T-helper 2 cell treated with Interferon-gamma antibody and Interleukin-4, amounts not matched to agents 5 μg/mL and 100 μg/mL, for 36 hours (primary cell): ENCODE measurements at regions not wholly inside any gene's neighbourhood (a gene's known extent, or its start where the extent isn't known, plus 50 kb on each side); places are given as distances from the start of the nearest gene placed in this dataset.
"Not testable (repeated sequence)": the region's sequence is repeated elsewhere in the genome, so short reads cannot be mapped to it uniquely, and the experiment has no call there.

Experiments used
- DNase-seq: peaks from one replicate; pipeline ENCODE4 v3.0.0; 2021; ENCODE audit warnings: low spot score
- H3K27ac Mint-ChIP-seq: one replicate; pipeline ENCODE4 v1.8.0; 2021; ENCODE audit warnings: mild to moderate bottlenecking, mixed read lengths
- H3K27me3 Mint-ChIP-seq: one replicate; pipeline ENCODE4 v1.8.0; 2021; ENCODE audit warnings: low read depth, mixed read lengths
- H3K36me3 Mint-ChIP-seq: one replicate; pipeline ENCODE4 v1.8.0; 2021; ENCODE audit warnings: low read depth, mixed read lengths
- H3K4me1 Mint-ChIP-seq: one replicate; pipeline ENCODE4 v1.8.0; 2021; ENCODE audit warnings: low read depth, mixed read lengths
- H3K4me3 Mint-ChIP-seq: one replicate; pipeline ENCODE4 v1.8.0; 2022; ENCODE audit warnings: mild to moderate bottlenecking, moderate library complexity, mixed read lengths
- H3K9me3 Mint-ChIP-seq: one replicate; pipeline ENCODE4 v1.8.0; 2021; ENCODE audit warnings: mixed read lengths

DNA sequence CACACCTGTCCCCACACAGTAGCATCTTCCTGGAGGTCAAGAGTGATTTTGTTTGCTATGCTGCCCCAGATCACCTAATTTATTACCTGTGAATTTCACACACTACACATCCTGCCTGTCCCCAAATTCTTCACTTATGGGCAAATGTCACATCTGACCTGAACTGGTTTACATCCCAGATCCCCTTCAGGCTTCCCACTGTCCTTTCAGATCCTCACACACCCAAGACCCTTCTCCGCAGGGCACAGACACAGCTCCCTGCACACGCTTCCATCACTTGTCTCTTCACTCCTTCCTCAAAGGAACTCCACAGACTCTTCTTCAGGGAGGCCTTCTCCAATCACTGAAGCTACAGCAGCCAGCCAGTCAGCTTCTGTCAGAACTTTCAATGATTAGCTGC is 118.7 kb upstream of the IGLL5 start:
- no peak overlapping the region for H3K4me3 Mint-ChIP-seq
- H3K4me1 Mint-ChIP-seq = no peaks in the 10 kb centered on the region
- no peak overlapping the region for H3K27ac Mint-ChIP-seq
- H3K36me3 Mint-ChIP-seq = no peaks in the 10 kb centered on the region
- H3K9me3 Mint-ChIP-seq = no peaks in the 10 kb centered on the region
- no peak for DNase-seq
- H3K27me3 Mint-ChIP-seq = peaks cover 9% of the 10 kb centered on the region

DNA sequence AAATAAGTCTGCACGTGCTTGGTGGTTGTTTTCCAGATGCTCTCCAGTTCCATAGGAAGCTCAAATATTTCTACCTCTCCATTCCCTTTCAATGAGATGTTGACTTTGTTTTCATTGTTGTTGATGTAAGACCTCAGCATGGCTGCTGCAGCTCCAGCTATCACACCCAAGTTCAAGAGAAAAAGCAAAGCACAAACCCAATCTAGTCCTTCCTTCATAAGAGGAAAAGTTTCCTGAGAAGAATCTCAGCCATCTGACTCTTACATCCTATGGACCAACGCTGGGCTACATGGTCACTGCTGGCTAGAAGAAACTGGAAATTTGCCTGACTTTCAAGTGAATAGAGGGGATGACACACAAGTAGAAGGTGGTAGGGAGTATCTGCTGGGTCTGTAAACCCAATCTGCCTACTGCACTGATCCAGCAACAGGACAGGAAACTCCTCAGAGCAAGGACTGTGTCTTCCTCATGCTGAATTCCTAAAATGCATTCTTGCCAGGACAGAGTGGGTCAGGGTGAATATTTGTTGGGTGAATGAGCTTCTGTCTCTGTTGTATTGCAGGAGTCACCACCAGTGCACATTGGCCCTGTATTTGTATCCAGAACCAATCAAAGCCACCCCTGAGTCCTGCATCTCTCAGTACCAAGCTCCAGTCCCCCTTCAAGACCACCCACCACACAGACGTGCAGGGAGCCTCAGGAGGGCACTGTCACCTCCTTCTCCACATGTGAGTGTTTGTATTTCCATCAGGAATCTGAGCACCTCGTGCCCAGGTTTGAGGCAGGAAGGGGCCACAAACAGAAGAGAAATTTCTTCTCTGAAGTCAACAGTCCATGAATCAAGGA is 118.0 kb upstream of the IGLL5 start:
- H3K9me3 Mint-ChIP-seq = no peaks in the 10 kb centered on the region
- no peaks in the 10 kb centered on the region for H3K36me3 Mint-ChIP-seq
- no peak overlapping the region for H3K4me3 Mint-ChIP-seq
- no peaks in the 10 kb centered on the region for H3K4me1 Mint-ChIP-seq
- H3K27me3 Mint-ChIP-seq = peaks cover 9% of the 10 kb centered on the region
- no peak for DNase-seq
- no peak overlapping the region for H3K27ac Mint-ChIP-seq

DNA sequence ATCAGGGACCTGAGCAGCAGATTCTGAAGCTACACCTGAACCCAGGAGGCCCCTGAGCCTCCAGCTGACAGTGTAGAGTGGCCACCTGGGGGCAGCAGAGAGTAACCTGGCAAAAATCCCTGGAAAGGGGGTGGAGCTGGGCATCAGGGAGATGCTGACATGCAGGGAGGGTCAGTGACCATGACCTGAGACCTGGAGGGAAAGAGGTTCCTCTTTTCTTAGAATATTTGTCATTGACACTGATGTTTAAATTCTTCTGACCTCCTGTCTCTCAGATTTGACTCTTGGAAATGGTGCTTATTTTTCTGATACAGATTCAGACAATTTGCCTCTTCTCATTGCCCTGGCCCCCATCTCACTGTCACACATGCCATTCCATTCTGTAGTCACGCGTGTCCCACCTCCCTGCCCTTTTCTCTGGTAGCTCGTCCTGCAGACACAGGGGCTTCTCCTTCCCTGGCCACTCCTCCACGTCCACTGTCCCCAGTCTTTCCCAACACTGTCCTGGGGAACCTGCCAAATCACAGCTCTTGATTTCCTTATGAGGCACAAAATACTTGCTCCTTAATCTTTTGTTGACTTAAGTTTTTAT is 117.2 kb upstream of the IGLL5 start:
- Mint-ChIP-seq H3K4me1 (no peaks in the 10 kb centered on the region), H3K27me3 (peaks cover 9% of the 10 kb centered on the region), H3K9me3 (no peaks in the 10 kb centered on the region), H3K36me3 (no peaks in the 10 kb centered on the region), H3K4me3 (no peak overlapping the region), H3K27ac (no peak overlapping the region)
- peak; percentile 25 for DNase-seq

DNA sequence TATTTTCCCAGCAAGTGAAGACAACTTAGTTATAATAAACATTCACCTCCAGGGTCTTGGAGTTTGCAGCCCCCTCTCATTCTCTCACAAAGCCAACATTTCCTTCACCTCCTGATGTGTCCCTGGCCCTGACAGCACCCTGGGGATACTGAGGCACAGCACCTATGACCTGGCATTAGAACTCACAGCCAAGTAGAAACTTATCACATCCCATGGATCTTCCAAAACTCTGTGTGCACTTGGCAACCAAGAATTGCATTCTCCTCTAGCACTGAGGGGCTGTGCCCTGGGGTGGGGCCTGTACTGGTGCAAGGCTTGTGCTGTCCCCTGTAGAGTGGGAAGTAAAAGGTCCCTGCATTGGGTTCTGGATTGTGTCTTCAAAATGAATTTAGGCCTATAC is 116.7 kb upstream of the IGLL5 start:
- no peak for DNase-seq
- no peaks in the 10 kb centered on the region for H3K9me3 Mint-ChIP-seq
- no peak overlapping the region for H3K27ac Mint-ChIP-seq
- no peak overlapping the region for H3K4me3 Mint-ChIP-seq
- H3K27me3 Mint-ChIP-seq = peaks cover 12% of the 10 kb centered on the region
- H3K4me1 Mint-ChIP-seq = no peaks in the 10 kb centered on the region
- H3K36me3 Mint-ChIP-seq = no peaks in the 10 kb centered on the region

DNA sequence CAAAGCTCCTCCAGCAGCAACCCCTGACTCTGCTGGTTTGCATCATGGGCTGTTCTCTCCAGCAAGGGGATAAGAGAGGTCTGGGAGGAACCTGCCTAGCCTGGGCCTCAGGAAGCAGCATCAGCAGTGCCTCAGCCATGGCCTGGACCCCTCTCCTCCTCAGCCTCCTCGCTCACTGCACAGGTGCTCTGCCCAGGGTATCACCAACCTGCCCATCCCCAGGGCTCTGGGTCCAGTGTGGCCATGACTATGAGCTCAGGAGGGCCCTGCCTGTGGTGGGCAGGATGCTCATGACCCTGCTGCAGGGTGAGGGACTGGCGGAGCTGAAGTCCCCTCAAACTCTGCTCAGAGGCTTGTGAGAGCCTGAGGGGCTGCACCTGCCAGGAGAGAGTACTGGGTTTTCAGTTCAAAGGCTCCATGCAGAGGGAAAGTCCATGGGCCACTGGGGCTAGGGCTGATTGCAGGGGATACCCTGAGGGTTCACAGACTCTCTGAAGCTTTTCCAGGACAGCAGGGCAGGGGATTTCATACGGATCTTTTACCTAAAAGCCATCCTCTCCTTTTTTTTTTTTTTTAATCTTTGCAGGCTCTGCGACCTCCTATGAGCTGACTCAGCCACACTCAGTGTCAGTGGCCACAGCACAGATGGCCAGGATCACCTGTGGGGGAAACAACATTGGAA is 115.8 kb upstream of the IGLL5 start:
- Mint-ChIP-seq H3K27me3 (peaks cover 12% of the 10 kb centered on the region), H3K4me3 (no peak overlapping the region), H3K36me3 (no peaks in the 10 kb centered on the region), H3K4me1 (no peaks in the 10 kb centered on the region), H3K27ac (no peak overlapping the region), H3K9me3 (no peaks in the 10 kb centered on the region)
- no peak for DNase-seq

DNA sequence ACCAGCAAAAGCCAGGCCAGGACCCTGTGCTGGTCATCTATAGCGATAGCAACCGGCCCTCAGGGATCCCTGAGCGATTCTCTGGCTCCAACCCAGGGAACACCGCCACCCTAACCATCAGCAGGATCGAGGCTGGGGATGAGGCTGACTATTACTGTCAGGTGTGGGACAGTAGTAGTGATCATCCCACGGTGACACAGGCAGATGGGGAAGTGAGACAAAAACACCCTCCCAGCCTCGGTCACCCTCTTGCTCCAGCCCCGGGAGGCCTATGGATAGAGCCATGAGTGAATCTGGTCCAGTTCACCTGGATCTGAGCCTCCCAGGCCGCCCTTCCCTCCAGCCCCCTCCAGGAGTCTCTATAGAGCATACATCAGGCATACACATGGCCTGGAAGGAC is 115.2 kb upstream of the IGLL5 start:
- H3K27me3 Mint-ChIP-seq = peaks cover 13% of the 10 kb centered on the region
- no peak for DNase-seq
- H3K9me3 Mint-ChIP-seq = no peaks in the 10 kb centered on the region
- H3K4me3 Mint-ChIP-seq = no peak overlapping the region
- no peak overlapping the region for H3K27ac Mint-ChIP-seq
- H3K4me1 Mint-ChIP-seq = no peaks in the 10 kb centered on the region
- no peaks in the 10 kb centered on the region for H3K36me3 Mint-ChIP-seq

DNA sequence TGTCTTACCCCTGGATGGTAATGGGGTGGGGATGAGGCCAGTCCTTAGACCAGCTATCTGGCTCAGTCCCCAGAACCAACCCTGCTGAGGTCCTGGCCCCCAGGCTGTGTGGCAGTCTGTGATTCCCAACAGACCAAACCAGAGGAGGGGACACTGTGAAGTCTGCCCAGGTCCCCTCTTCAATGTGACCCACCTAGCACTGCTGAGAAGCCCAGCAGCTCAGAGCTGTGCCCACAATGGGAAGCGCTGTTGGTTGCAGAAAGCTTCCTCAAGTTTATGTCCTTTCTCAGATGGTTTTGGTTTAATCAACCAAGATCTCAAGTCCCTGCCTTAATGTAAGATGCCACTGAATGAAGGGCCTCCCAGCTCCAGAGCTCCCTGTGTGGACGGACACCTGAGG is 114.7 kb upstream of the IGLL5 start:
- Mint-ChIP-seq H3K9me3 (no peaks in the 10 kb centered on the region), H3K4me1 (no peaks in the 10 kb centered on the region), H3K27ac (no peak overlapping the region), H3K4me3 (no peak overlapping the region), H3K36me3 (no peaks in the 10 kb centered on the region), H3K27me3 (peaks cover 18% of the 10 kb centered on the region)
- no peak for DNase-seq

DNA sequence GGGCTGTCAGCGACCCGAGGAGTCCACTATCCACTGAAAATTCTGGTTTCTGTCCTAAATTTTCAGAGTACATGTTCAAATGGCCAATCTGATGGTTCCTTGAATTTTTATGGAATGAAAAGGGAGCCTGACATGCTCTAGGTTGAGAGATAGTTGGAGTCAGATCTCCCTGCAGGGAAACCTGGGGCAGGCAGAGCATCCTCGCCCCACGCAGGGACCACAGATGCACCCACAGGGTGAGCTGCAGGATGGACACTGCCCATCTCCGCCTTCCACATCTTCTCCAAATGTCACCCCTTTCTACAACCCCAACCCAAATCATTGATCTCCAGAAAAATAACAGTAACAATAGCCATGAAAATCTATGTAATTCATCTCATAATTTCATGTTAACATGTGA is 114.2 kb upstream of the IGLL5 start:
- Mint-ChIP-seq H3K27ac (no peak overlapping the region), H3K36me3 (no peaks in the 10 kb centered on the region), H3K4me1 (no peaks in the 10 kb centered on the region), H3K4me3 (no peak overlapping the region), H3K27me3 (peaks cover 19% of the 10 kb centered on the region), H3K9me3 (no peaks in the 10 kb centered on the region)
- no peak for DNase-seq

DNA sequence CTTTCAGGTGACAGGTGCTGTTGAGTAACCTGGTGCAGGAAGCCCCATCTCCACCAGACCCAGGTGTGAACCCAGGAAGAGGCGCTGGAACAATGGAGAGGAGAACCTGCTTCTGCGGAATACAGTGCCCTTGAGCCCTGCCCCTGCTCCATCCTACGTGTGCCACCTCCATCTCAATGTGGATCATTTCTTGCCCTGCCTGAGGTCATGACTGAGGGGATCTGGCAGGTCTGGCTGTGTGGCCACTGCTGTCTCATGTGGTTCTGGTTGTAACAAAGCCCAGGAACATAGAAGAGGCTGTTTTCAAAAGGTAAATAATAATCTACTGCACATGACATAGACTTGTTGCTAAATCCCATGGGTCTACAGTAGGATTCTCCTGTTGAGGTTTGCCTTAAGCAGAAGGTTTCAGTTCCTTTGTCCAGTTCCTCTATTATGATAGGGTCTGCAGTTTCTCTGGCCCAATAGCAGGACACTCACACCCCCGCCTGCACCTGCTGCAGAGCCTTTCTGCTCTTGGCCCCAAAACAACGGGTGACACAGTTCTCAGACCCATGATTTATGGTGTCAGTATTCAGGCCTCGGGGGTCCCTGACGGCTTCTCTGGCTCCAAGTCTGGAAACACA is 113.5 kb upstream of the IGLL5 start:
- no peak overlapping the region for H3K4me3 Mint-ChIP-seq
- no peaks in the 10 kb centered on the region for H3K9me3 Mint-ChIP-seq
- no peaks in the 10 kb centered on the region for H3K4me1 Mint-ChIP-seq
- peaks cover 13% of the 10 kb centered on the region for H3K27me3 Mint-ChIP-seq
- DNase-seq = no peak
- no peak overlapping the region for H3K27ac Mint-ChIP-seq
- H3K36me3 Mint-ChIP-seq = no peaks in the 10 kb centered on the region

DNA sequence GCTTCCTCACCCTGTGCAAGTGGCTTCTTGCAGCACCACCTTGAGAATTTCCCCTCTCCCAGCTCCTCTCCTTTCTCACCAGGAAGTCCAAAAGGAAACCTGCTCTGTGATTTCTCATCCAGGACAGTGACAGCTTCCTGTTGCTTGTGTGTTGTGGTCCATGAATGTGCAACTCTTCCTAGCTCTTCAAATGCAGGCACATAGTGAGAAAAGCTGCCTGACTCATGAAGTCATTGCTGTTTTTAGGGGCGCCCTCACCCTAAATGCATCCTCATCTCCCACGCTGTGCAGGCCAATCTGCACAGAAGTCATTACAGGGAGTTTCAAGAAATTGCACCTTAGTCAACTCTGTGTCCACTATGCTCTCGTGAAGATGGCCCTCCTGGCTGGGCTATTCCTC is 112.9 kb upstream of the IGLL5 start:
- not testable (repeated sequence) for H3K27ac Mint-ChIP-seq, H3K4me1 Mint-ChIP-seq, H3K36me3 Mint-ChIP-seq

DNA sequence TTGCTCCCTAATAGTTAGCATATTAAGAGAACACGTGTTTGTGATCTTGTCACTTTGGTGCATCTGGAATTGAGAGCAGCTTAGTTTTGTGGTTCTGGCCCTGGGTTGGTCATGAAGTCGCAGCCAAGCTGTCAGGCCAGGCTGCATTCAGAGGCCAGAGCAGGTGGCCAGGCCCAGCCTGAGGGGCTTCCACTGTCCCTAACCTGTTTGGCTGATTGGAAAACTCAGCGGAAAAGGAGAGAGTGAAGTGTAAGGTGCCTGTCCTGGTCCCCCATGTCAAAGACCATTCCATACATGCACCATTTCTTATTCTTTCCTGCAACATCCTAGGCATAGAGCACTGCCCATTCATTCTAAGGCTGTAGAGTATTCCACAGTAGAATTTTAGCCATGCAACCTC is 111.5 kb upstream of the IGLL5 start:
- Mint-ChIP-seq H3K36me3 (no peaks in the 10 kb centered on the region), H3K27me3 (peaks cover 13% of the 10 kb centered on the region), H3K4me1 (no peaks in the 10 kb centered on the region), H3K4me3 (no peak overlapping the region), H3K9me3 (no peaks in the 10 kb centered on the region), H3K27ac (no peak overlapping the region)
- DNase-seq = no peak

More for the DNA sequence above, 112.9 kb upstream of the IGLL5 start:
- H3K4me3 Mint-ChIP-seq, H3K9me3 Mint-ChIP-seq, DNase-seq: not testable (repeated sequence)
- peaks cover 12% of the 10 kb centered on the region for H3K27me3 Mint-ChIP-seq

DNA sequence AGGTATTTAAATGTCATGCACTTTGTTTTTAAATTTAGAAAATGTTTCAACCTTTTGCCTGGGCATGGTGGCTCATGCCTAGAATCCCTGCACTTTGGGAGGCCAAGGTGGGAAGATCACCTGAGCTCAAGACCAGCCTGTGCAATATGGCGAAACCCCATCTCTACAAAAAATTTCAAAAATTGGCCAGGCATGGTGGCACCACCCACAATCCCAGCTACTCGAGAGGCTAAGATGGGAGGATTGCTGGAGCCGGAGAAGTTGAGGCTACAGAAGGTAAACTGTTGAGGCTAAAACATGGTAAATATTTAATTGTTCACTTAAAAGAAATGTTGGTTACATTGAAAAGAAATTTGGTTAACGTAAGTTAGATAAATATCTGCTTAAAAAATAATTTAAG is 108.4 kb upstream of the IGLL5 start:
- no peaks in the 10 kb centered on the region for H3K4me1 Mint-ChIP-seq
- peaks cover 22% of the 10 kb centered on the region for H3K27me3 Mint-ChIP-seq
- H3K4me3 Mint-ChIP-seq = no peak overlapping the region
- no peaks in the 10 kb centered on the region for H3K36me3 Mint-ChIP-seq
- no peaks in the 10 kb centered on the region for H3K9me3 Mint-ChIP-seq
- no peak for DNase-seq
- no peak overlapping the region for H3K27ac Mint-ChIP-seq

DNA sequence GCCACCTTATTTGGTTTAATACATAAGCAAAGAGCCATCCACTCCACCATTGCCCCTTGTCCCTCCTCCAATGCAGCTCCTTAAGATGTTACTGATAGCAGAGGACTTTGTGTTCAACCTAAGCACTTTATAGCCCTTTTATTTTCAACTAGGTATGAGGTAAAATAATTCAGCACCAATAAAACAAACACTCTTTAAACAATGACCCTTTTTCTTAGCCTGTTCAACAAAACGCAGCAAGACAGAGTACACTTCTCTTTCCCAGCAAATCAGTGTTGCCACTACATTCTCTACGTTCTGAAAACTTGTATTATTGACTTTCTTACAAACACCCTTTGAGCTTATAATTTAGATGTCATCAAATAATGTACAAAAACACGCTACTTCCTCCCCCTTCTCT is 104.0 kb upstream of the IGLL5 start:
- no peak for DNase-seq
- Mint-ChIP-seq H3K27me3 (peaks cover 17% of the 10 kb centered on the region), H3K4me3 (no peak overlapping the region), H3K27ac (no peak overlapping the region), H3K9me3 (no peaks in the 10 kb centered on the region), H3K36me3 (no peaks in the 10 kb centered on the region), H3K4me1 (no peaks in the 10 kb centered on the region)
